Endothelial cell of umbilical vein (primary cell): ENCODE measurements at regions not wholly inside any gene's neighbourhood (a gene's known extent, or its start where the extent isn't known, plus 50 kb on each side); places are given as distances from the start of the nearest gene placed in this dataset.
"Not testable (repeated sequence)": the region's sequence is repeated elsewhere in the genome, so short reads cannot be mapped to it uniquely, and the experiment has no call there.

Source experiments
- POLR2A ChIP-seq: IDR thresholded peaks from 2 replicates; pipeline ENCODE4 v1.6.1; 2012; ENCODE audit warnings: low read depth, mild to moderate bottlenecking, control low read depth, low read length
- TF ChIP-seq, protein P1 (sequence below), 2 donors: IDR thresholded peaks; 1 replicate in 1 of 2; 2 replicates in 1 of 2; pipeline ENCODE4 v1.5.1; 2011; ENCODE audit warnings: low read length in 2 of 2, mild to moderate bottlenecking in 2 of 2, moderate library complexity in 2 of 2, control low read depth in 1 of 2, inconsistent platforms in 1 of 2, low read depth in 1 of 2; ENCODE audit not compliant: insufficient read depth in 1 of 2; ENCODE audit errors: extremely low read depth in 1 of 2

DNA sequence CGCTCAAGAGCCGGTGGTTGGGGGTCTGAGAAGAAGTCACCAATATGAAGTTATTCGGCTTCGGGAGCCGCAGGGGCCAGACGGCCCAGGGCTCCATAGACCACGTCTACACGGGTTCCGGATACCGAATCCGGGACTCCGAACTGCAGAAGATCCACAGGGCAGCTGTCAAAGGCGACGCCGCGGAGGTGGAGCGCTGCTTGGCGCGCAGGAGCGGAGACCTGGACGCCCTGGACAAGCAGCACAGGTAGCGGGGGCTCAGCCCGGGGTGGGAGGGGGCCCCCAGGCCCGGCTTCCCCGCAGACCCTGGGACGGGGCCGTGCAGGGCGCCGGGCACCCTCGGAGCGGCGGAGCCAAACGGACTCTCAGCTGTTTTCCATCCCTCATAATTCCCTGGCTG lies 867.9 kb downstream of the SPATA31A1 start:
- TF ChIP-seq, protein P1, sequence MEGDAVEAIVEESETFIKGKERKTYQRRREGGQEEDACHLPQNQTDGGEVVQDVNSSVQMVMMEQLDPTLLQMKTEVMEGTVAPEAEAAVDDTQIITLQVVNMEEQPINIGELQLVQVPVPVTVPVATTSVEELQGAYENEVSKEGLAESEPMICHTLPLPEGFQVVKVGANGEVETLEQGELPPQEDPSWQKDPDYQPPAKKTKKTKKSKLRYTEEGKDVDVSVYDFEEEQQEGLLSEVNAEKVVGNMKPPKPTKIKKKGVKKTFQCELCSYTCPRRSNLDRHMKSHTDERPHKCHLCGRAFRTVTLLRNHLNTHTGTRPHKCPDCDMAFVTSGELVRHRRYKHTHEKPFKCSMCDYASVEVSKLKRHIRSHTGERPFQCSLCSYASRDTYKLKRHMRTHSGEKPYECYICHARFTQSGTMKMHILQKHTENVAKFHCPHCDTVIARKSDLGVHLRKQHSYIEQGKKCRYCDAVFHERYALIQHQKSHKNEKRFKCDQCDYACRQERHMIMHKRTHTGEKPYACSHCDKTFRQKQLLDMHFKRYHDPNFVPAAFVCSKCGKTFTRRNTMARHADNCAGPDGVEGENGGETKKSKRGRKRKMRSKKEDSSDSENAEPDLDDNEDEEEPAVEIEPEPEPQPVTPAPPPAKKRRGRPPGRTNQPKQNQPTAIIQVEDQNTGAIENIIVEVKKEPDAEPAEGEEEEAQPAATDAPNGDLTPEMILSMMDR (IDR thresholded peaks at IDR 0.05; ENCODE audit: extremely low read depth in 1 of 2, insufficient read depth in 1 of 2, low read depth in 1 of 2, low read length in 2 of 2) = not testable (repeated sequence)
- TF ChIP-seq POLR2A = not testable (repeated sequence)
